ENCODE measurements at regions not wholly inside any gene's neighbourhood (a gene's known extent, or its start where the extent isn't known, plus 50 kb on each side); places are given as distances from the start of the nearest gene placed in this dataset.
"Not testable (repeated sequence)": the region's sequence is repeated elsewhere in the genome, so short reads cannot be mapped to it uniquely, and the experiment has no call there.

DNA sequence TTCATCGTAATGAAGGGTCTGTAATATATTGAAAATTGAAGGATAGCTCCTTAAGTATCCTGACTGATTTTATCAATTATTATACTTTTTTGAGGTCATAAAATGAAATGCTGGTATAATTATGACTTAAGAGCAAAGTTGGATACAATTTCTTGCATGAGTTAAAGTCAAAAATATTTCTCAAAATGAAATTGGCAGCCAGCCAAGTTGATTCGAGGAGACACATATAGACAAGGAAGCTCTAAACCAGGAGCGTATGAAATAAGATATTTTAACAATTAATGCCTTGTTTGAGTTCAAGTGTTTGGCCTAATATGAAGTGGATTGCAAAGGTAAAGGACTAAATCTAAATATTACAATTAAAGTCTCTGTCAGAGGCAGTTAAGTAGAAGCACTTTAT lies 260.4 kb upstream of the DSEL start:
- Histone ChIP-seq H3K4me1 (ENCODE audit: control insufficient read depth, low read depth, low read length) (no peaks in the 10 kb centered on the region), H3K36me3 (ENCODE audit: control insufficient read depth, low read depth, low read length) (no peaks in the 10 kb centered on the region), H3K9ac (ENCODE audit: low read length) (no peak overlapping the region), H3K4me3 (ENCODE audit: low read length) (no peak overlapping the region), H3K27me3 (ENCODE audit: control insufficient read depth, insufficient read depth, low read length) (no peaks in the 10 kb centered on the region), H3K9me3 (ENCODE audit: control insufficient read depth, low read depth, low read length) (no peaks in the 10 kb centered on the region), H3K27ac (ENCODE audit: low read length) (no peak overlapping the region)

DNA sequence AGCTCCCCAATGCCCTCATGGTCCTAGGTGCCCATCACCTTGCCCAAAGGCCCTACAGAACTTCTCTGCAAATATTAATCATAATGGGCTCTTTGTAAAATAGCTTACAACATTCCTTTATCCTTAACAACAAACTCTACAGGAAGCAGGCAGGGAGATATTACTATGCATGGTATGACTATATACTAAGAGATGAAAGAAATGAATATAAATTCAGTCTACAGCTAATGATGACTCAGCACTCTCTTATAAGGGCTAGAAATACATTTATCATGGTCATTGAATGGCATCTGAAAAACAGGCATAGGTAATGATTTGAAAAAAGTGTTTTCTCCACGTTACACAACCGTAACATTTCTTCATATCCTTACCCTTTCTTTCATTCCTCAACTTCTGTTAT lies 254.8 kb upstream of the DSEL start:
- H3K9ac ChIP-seq (ENCODE audit: low read length) = no peak overlapping the region

DNA sequence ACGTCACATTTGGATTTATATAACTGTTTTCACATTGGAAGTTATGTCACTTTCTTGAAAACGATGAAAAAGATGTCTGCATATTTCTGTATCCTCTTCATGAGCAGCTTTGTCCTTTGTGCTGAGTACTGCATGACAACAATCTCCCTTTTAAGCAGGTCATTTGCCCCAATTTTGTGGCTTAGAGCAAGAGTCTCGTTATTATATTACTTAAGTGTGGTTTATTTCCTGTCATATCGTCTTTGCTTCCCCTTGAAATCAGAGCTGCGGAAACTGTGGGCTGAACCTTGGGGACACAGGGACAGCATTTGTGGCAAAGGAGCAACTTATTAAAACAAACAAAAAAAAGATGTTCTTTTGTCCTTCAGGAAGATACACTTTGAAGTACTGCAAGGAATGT lies 254.0 kb upstream of the DSEL start:
- Histone ChIP-seq H3K4me1 (ENCODE audit: control insufficient read depth, low read depth, low read length) (no peaks in the 10 kb centered on the region), H3K27ac (ENCODE audit: low read length) (no peak overlapping the region), H3K36me3 (ENCODE audit: control insufficient read depth, low read depth, low read length) (no peaks in the 10 kb centered on the region), H3K4me3 (ENCODE audit: low read length) (no peak overlapping the region), H3K27me3 (ENCODE audit: control insufficient read depth, insufficient read depth, low read length) (no peaks in the 10 kb centered on the region), H3K9me3 (ENCODE audit: control insufficient read depth, low read depth, low read length) (no peaks in the 10 kb centered on the region), H3K9ac (ENCODE audit: low read length) (no peak overlapping the region)

More for the DNA sequence above, 254.8 kb upstream of the DSEL start:
- Histone ChIP-seq H3K4me3 (ENCODE audit: low read length) (no peak overlapping the region), H3K9me3 (ENCODE audit: control insufficient read depth, low read depth, low read length) (no peaks in the 10 kb centered on the region), H3K36me3 (ENCODE audit: control insufficient read depth, low read depth, low read length) (no peaks in the 10 kb centered on the region), H3K27ac (ENCODE audit: low read length) (no peak overlapping the region), H3K27me3 (ENCODE audit: control insufficient read depth, insufficient read depth, low read length) (no peaks in the 10 kb centered on the region), H3K4me1 (ENCODE audit: control insufficient read depth, low read depth, low read length) (no peaks in the 10 kb centered on the region)

- Histone ChIP-seq H3K4me3 (ENCODE audit: low read length) (no peak overlapping the region), H3K27ac (ENCODE audit: low read length) (no peak overlapping the region), H3K9ac (ENCODE audit: low read length) (no peak overlapping the region), H3K9me3 (ENCODE audit: control insufficient read depth, low read depth, low read length) (no peaks in the 10 kb centered on the region), H3K4me1 (ENCODE audit: control insufficient read depth, low read depth, low read length) (no peaks in the 10 kb centered on the region), H3K27me3 (ENCODE audit: control insufficient read depth, insufficient read depth, low read length) (no peaks in the 10 kb centered on the region), H3K36me3 (ENCODE audit: control insufficient read depth, low read depth, low read length) (no peaks in the 10 kb centered on the region)
These were observed 250.4 kb upstream of the DSEL start for GRCh38 chr18:67766930-67767329.

DNA sequence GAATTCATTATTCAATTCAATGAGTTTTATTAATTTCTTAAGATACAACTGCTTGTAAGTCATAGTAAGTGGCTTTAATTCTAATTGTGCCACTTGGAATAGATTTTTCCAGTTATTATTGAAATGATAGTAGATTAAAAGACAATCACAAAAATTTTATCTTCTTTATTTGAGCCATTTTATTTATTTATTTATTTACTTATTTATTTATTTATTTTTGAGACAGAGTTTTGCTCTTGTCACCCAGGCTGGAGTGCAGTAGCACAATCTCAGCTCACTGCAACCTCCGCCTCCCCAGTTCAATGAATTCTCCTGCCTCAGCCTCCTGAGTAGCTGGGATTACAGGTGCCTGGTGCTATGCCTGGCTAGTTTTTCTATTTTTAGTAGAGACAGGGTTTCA lies 235.7 kb upstream of the DSEL start:
- not testable (repeated sequence) for H3K9me3 ChIP-seq (ENCODE audit: control insufficient read depth, low read depth, low read length); H3K4me3 ChIP-seq (ENCODE audit: low read length); H3K27me3 ChIP-seq (ENCODE audit: control insufficient read depth, insufficient read depth, low read length); H3K36me3 ChIP-seq (ENCODE audit: control insufficient read depth, low read depth, low read length); H3K27ac ChIP-seq (ENCODE audit: low read length); H3K9ac ChIP-seq (ENCODE audit: low read length); H3K4me1 ChIP-seq (ENCODE audit: control insufficient read depth, low read depth, low read length)

- no peak overlapping the region for H3K4me3 ChIP-seq (ENCODE audit: low read length)
- no peak overlapping the region for H3K27ac ChIP-seq (ENCODE audit: low read length)
- no peaks in the 10 kb centered on the region for H3K9me3 ChIP-seq (ENCODE audit: control insufficient read depth, low read depth, low read length)
- H3K9ac ChIP-seq (ENCODE audit: low read length) = no peak overlapping the region
- H3K36me3 ChIP-seq (ENCODE audit: control insufficient read depth, low read depth, low read length) = no peaks in the 10 kb centered on the region
- H3K27me3 ChIP-seq (ENCODE audit: control insufficient read depth, insufficient read depth, low read length) = no peaks in the 10 kb centered on the region
- H3K4me1 ChIP-seq (ENCODE audit: control insufficient read depth, low read depth, low read length) = no peaks in the 10 kb centered on the region
These were observed 226.4 kb upstream of the DSEL start for GRCh38 chr18:67742954-67743353.

DNA sequence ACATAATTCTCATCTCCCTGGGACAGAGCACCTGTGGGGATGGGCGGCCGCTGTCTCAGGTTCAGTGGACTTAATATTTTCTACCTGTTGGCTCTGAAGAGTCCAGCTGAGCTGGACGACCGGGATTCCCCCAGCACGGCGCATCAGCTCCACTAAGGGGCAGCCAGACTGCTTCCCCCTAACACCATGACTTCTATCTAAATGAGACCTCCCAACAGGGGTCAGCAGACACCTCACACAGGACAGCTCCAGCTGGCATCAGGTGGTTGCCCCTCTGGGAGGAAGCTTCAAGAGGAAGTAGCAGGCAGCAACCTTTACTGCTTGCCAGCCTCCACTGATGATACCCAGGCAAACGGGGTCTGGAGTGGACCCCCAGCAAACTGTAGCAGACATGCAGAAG lies 226.0 kb upstream of the DSEL start:
- no peak overlapping the region for H3K9ac ChIP-seq (ENCODE audit: low read length)

GRCh38 chr18:67735506-67735905 lies 219.0 kb upstream of the DSEL start:
- Histone ChIP-seq H3K9ac (ENCODE audit: low read length) (no peak overlapping the region), H3K4me1 (ENCODE audit: control insufficient read depth, low read depth, low read length) (no peaks in the 10 kb centered on the region), H3K4me3 (ENCODE audit: low read length) (no peak overlapping the region), H3K27me3 (ENCODE audit: control insufficient read depth, insufficient read depth, low read length) (no peaks in the 10 kb centered on the region), H3K9me3 (ENCODE audit: control insufficient read depth, low read depth, low read length) (no peaks in the 10 kb centered on the region), H3K36me3 (ENCODE audit: control insufficient read depth, low read depth, low read length) (no peaks in the 10 kb centered on the region), H3K27ac (ENCODE audit: low read length) (no peak overlapping the region)

More for the DNA sequence above, 226.0 kb upstream of the DSEL start:
- H3K4me3 ChIP-seq (ENCODE audit: low read length) = no peak overlapping the region
- no peaks in the 10 kb centered on the region for H3K27me3 ChIP-seq (ENCODE audit: control insufficient read depth, insufficient read depth, low read length)
- H3K9me3 ChIP-seq (ENCODE audit: control insufficient read depth, low read depth, low read length) = no peaks in the 10 kb centered on the region
- no peaks in the 10 kb centered on the region for H3K36me3 ChIP-seq (ENCODE audit: control insufficient read depth, low read depth, low read length)
- no peak overlapping the region for H3K27ac ChIP-seq (ENCODE audit: low read length)
- H3K4me1 ChIP-seq (ENCODE audit: control insufficient read depth, low read depth, low read length) = no peaks in the 10 kb centered on the region

DNA sequence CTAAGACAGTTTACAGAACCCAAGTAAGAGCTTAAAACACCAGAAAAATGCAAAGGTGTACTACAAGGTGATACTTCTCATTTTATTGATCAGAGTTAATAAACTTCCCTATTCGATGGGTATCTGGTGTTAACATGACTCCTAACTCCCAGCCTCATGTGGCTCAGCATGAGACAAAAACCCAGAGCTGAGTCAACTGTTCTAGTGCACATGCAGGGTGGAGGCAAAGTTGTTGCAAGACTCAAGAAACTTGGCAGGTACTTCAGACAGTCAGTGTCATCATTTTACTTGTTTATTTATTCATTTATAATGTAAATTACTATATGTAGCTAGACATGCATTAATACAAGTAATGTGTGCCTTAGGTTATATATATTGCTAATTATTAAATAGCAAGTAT lies 216.6 kb upstream of the DSEL start:
- Histone ChIP-seq H3K27ac (ENCODE audit: low read length) (no peak overlapping the region), H3K36me3 (ENCODE audit: control insufficient read depth, low read depth, low read length) (no peaks in the 10 kb centered on the region), H3K9ac (ENCODE audit: low read length) (no peak overlapping the region), H3K27me3 (ENCODE audit: control insufficient read depth, insufficient read depth, low read length) (no peaks in the 10 kb centered on the region), H3K4me3 (ENCODE audit: low read length) (no peak overlapping the region), H3K9me3 (ENCODE audit: control insufficient read depth, low read depth, low read length) (no peaks in the 10 kb centered on the region), H3K4me1 (ENCODE audit: control insufficient read depth, low read depth, low read length) (no peaks in the 10 kb centered on the region)

- no peaks in the 10 kb centered on the region for H3K9me3 ChIP-seq (ENCODE audit: control insufficient read depth, low read depth, low read length)
- H3K27me3 ChIP-seq (ENCODE audit: control insufficient read depth, insufficient read depth, low read length) = no peaks in the 10 kb centered on the region
- no peak overlapping the region for H3K9ac ChIP-seq (ENCODE audit: low read length)
- no peaks in the 10 kb centered on the region for H3K4me1 ChIP-seq (ENCODE audit: control insufficient read depth, low read depth, low read length)
- H3K27ac ChIP-seq (ENCODE audit: low read length) = no peak overlapping the region
- H3K36me3 ChIP-seq (ENCODE audit: control insufficient read depth, low read depth, low read length) = no peaks in the 10 kb centered on the region
- no peak overlapping the region for H3K4me3 ChIP-seq (ENCODE audit: low read length)
These were observed 215.3 kb upstream of the DSEL start for GRCh38 chr18:67731851-67732250.

- no peaks in the 10 kb centered on the region for H3K27me3 ChIP-seq (ENCODE audit: control insufficient read depth, insufficient read depth, low read length)
- no peaks in the 10 kb centered on the region for H3K9me3 ChIP-seq (ENCODE audit: control insufficient read depth, low read depth, low read length)
- no peaks in the 10 kb centered on the region for H3K4me1 ChIP-seq (ENCODE audit: control insufficient read depth, low read depth, low read length)
- H3K27ac ChIP-seq (ENCODE audit: low read length) = no peak overlapping the region
- H3K4me3 ChIP-seq (ENCODE audit: low read length) = no peak overlapping the region
- H3K36me3 ChIP-seq (ENCODE audit: control insufficient read depth, low read depth, low read length) = no peaks in the 10 kb centered on the region
- no peak overlapping the region for H3K9ac ChIP-seq (ENCODE audit: low read length)
These were observed 214.4 kb upstream of the DSEL start for GRCh38 chr18:67730886-67731285.

GRCh38 chr18:67728364-67728763 lies 211.8 kb upstream of the DSEL start:
- H3K4me3 ChIP-seq (ENCODE audit: low read length) = no peak overlapping the region
- no peaks in the 10 kb centered on the region for H3K4me1 ChIP-seq (ENCODE audit: control insufficient read depth, low read depth, low read length)
- H3K9me3 ChIP-seq (ENCODE audit: control insufficient read depth, low read depth, low read length) = no peaks in the 10 kb centered on the region
- no peak overlapping the region for H3K9ac ChIP-seq (ENCODE audit: low read length)
- H3K27ac ChIP-seq (ENCODE audit: low read length) = no peak overlapping the region
- H3K27me3 ChIP-seq (ENCODE audit: control insufficient read depth, insufficient read depth, low read length) = no peaks in the 10 kb centered on the region
- no peaks in the 10 kb centered on the region for H3K36me3 ChIP-seq (ENCODE audit: control insufficient read depth, low read depth, low read length)

Data from iPS-18a (cell line).